Erythroblast (primary cell): ENCODE measurements at regions not wholly inside any gene's neighbourhood (a gene's known extent, or its start where the extent isn't known, plus 50 kb on each side); places are given as distances from the start of the nearest gene placed in this dataset.

Experiments
- GATA1 ChIP-seq: IDR thresholded peaks from 2 replicates; pipeline ENCODE4 v1.6.1; 2011; ENCODE audit warnings: low read depth, mild to moderate bottlenecking, control low read depth, low read length, moderate library complexity
- POLR2A ChIP-seq: IDR thresholded peaks from 2 replicates; pipeline ENCODE4 v1.6.1; 2011; ENCODE audit warnings: mild to moderate bottlenecking, low read length

DNA sequence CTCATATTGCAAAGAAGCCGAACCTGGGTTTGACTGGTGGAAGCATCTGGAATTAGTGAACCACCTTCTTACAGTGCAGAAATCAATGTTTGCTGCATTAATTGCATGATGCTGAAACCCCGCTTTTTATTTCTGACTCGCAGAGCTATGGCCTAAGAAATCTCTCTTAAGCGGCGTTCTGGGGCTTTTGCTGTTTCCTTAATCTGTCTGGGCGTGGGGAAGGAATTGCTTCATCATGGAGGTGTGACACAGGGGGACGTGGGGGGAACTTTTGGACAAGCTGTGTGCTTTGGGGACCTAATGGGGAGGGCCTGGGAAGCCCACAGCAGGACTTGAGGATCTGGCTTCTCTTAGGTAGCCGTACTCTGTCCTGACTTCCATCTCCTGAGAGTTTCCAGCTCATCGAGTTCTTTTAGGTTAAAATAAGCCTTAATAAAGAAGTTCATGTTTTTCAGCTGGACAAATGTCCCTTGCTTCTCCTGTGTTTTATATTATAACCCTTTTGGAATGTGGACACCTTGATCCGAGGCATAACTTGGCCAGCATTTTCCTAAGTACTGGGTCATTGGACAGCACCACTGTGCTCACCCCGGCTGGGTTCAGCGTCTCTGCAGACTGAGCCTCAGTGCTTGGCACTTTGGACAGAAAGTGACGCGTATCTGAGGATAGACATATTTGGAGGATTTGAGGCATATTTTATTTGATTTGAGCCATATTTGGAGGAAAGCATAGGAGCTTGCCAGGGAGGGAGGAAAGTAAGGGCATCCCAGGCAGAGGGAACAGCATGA is 192.1 kb upstream of the MYL2 start:
- TF ChIP-seq POLR2A (no peak), GATA1 (no peak)
